ENCODE measurements at regions not wholly inside any gene's neighbourhood (a gene's known extent, or its start where the extent isn't known, plus 50 kb on each side); places are given as distances from the start of the nearest gene placed in this dataset.

DNA sequence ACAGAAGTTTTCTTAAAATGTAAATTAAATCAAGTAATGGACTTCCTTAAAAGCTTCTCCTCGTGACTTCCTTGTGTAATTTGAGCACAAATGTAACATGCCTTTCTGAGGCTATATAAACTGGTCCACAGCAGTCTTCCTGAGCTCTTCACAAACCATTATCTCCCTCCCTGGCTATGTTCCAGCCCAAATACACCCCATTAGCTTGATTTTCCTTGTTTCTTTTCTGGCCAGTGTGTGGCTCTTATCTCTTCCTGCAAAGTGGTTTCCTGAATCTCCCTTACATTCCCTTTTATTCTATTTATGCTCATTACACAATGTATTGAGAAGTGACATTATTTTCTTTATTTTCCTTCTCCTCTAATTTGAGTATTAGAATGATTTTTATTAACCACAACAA is 1085.3 kb upstream of the PCDH10 start:
- H3K27ac Mint-ChIP-seq (ENCODE audit: unreplicated experiment), result no peak overlapping the region
- H3K36me3 Mint-ChIP-seq (ENCODE audit: low read depth, unreplicated experiment), result no peaks in the 10 kb centered on the region
- no peak overlapping the region for H3K4me3 Mint-ChIP-seq (ENCODE audit: unreplicated experiment)
- H3K27me3 Mint-ChIP-seq (ENCODE audit: unreplicated experiment), result peaks cover 2% of the 10 kb centered on the region
- TF ChIP-seq, protein P1, sequence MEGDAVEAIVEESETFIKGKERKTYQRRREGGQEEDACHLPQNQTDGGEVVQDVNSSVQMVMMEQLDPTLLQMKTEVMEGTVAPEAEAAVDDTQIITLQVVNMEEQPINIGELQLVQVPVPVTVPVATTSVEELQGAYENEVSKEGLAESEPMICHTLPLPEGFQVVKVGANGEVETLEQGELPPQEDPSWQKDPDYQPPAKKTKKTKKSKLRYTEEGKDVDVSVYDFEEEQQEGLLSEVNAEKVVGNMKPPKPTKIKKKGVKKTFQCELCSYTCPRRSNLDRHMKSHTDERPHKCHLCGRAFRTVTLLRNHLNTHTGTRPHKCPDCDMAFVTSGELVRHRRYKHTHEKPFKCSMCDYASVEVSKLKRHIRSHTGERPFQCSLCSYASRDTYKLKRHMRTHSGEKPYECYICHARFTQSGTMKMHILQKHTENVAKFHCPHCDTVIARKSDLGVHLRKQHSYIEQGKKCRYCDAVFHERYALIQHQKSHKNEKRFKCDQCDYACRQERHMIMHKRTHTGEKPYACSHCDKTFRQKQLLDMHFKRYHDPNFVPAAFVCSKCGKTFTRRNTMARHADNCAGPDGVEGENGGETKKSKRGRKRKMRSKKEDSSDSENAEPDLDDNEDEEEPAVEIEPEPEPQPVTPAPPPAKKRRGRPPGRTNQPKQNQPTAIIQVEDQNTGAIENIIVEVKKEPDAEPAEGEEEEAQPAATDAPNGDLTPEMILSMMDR (IDR thresholded peaks at IDR 0.05; ENCODE audit: unreplicated experiment), result no peak
- no peak for DNase-seq (ENCODE audit: low spot score)
- peaks cover 5% of the 10 kb centered on the region for H3K4me1 Mint-ChIP-seq (ENCODE audit: unreplicated experiment)
- H3K9me3 Mint-ChIP-seq (ENCODE audit: unreplicated experiment), result peaks cover 4% of the 10 kb centered on the region

DNA sequence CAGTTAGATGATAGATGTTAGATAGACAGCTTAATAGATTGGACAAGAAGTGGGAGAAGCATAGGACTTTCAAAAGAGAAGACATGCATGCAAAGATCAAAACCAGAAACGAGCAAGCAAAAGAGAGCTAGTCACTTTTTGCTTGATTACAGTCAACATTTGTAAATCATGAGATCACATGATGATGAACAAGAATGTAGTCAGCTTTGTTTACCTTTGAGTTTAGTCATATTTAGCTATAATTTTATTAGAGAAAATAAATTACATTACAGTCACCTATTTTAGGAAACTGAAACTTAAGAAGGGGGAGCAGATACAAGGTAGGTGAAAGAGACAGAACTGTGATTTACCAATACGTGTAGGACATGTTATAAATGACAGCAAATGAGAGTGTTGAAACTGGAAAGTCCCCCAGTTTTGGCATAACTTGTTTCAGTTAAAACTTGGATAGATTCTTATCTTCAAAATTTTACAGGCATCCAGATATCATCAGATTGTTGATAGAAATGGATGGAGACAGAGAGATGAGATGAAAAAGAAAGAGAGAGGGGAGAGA is 1083.1 kb upstream of the PCDH10 start:
- H3K27ac Mint-ChIP-seq (ENCODE audit: unreplicated experiment), result no peak overlapping the region
- H3K4me1 Mint-ChIP-seq (ENCODE audit: unreplicated experiment), result peaks cover 5% of the 10 kb centered on the region
- DNase-seq (ENCODE audit: low spot score), result no peak
- H3K27me3 Mint-ChIP-seq (ENCODE audit: unreplicated experiment), result peaks cover 2% of the 10 kb centered on the region
- no peaks in the 10 kb centered on the region for H3K36me3 Mint-ChIP-seq (ENCODE audit: low read depth, unreplicated experiment)
- H3K4me3 Mint-ChIP-seq (ENCODE audit: unreplicated experiment), result no peak overlapping the region
- TF ChIP-seq, protein P1 (IDR thresholded peaks at IDR 0.05; ENCODE audit: unreplicated experiment), result no peak
- no peaks in the 10 kb centered on the region for H3K9me3 Mint-ChIP-seq (ENCODE audit: unreplicated experiment)

DNA sequence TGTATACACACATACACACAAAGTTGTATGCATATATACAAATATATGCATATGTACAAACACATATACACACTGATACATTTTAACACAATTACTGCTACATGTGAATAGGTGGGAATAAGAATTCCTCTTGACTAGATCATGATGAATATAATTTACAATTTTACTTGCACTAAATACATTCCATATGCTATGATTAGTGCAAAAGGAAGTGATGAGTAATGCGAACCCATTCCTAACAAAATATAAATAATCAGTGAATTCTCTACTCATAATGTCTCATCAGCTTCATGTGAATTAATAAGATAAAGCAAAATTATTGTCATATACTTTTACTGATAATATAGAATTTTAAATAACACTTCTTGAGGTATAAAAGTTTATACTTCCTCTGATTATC is 1077.3 kb upstream of the PCDH10 start:
- no peak for DNase-seq (ENCODE audit: low spot score)
- TF ChIP-seq, protein P1 (IDR thresholded peaks at IDR 0.05; ENCODE audit: unreplicated experiment), result no peak

DNA sequence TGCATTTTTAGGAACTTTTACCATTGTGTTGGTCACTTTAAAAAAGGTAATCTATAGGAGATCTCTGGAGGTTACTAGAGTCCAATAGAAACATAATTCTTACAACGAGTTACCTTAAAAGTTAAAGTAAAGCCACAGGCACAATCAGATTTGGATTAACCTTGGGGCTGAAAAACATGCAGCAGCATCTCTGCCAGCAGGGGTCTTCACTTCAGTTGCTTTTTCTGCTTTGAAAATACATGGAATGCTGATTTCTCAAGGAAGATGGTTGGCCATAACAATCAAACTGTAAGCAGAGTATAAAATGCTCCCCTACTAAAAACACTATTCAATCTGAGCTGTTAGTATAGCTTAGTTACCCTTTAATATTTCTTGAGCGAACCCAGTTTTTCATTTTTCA is 1072.3 kb upstream of the PCDH10 start:
- Mint-ChIP-seq H3K27me3 (ENCODE audit: unreplicated experiment) (no peaks in the 10 kb centered on the region), H3K9me3 (ENCODE audit: unreplicated experiment) (no peaks in the 10 kb centered on the region), H3K4me3 (ENCODE audit: unreplicated experiment) (no peak overlapping the region), H3K4me1 (ENCODE audit: unreplicated experiment) (no peaks in the 10 kb centered on the region), H3K27ac (ENCODE audit: unreplicated experiment) (no peak overlapping the region), H3K36me3 (ENCODE audit: low read depth, unreplicated experiment) (no peaks in the 10 kb centered on the region)
- TF ChIP-seq, protein P1 (IDR thresholded peaks at IDR 0.05; ENCODE audit: unreplicated experiment), result no peak
- no peak for DNase-seq (ENCODE audit: low spot score)

More for the DNA sequence above, 1077.3 kb upstream of the PCDH10 start:
- Mint-ChIP-seq H3K36me3 (ENCODE audit: low read depth, unreplicated experiment) (no peaks in the 10 kb centered on the region), H3K4me3 (ENCODE audit: unreplicated experiment) (no peak overlapping the region), H3K9me3 (ENCODE audit: unreplicated experiment) (no peaks in the 10 kb centered on the region), H3K4me1 (ENCODE audit: unreplicated experiment) (no peaks in the 10 kb centered on the region), H3K27ac (ENCODE audit: unreplicated experiment) (no peak overlapping the region), H3K27me3 (ENCODE audit: unreplicated experiment) (no peaks in the 10 kb centered on the region)

DNA sequence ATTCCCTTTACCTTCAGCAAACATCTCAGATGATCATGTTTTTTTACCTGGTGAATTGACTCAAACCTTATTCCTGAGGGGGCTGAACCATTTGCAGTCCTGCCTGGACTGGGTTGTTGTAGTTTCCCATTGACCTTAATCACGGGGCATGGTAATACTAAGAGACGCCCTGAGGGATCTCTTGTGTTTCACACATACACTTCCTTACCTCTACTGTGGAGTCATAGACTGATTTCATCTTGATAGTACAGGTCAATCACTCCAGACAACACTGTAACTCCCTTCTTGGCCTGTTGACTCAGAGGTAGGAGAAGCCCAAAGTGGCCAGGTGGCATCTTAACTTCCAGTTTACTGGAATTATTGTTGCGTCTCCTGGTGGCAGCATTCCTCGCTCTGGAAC is 1064.0 kb upstream of the PCDH10 start:
- Mint-ChIP-seq H3K27me3 (ENCODE audit: unreplicated experiment) (peaks cover 3% of the 10 kb centered on the region), H3K36me3 (ENCODE audit: low read depth, unreplicated experiment) (no peaks in the 10 kb centered on the region), H3K9me3 (ENCODE audit: unreplicated experiment) (no peaks in the 10 kb centered on the region), H3K4me1 (ENCODE audit: unreplicated experiment) (no peaks in the 10 kb centered on the region), H3K27ac (ENCODE audit: unreplicated experiment) (no peak overlapping the region), H3K4me3 (ENCODE audit: unreplicated experiment) (no peak overlapping the region)
- no peak for DNase-seq (ENCODE audit: low spot score)
- TF ChIP-seq, protein P1 (IDR thresholded peaks at IDR 0.05; ENCODE audit: unreplicated experiment), result no peak
